H9 (cell line): ENCODE measurements at regions not wholly inside any gene's neighbourhood (a gene's known extent, or its start where the extent isn't known, plus 50 kb on each side); places are given as distances from the start of the nearest gene placed in this dataset.

Experiments used
- DNase-seq: peaks from one replicate; pipeline ENCODE4 v3.0.0-alpha.2; 2017
- H2AFZ ChIP-seq: one replicate; pipeline ENCODE4 v1.6.1; 2013; ENCODE audit warnings: mild to moderate bottlenecking, low read length, control low read depth, moderate library complexity
- H2AK5ac ChIP-seq: 2 replicates; pipeline ENCODE4 v1.6.1; 2013; ENCODE audit warnings: low read length, control low read depth, mixed read lengths; ENCODE audit not compliant: insufficient read length
- H2BK120ac ChIP-seq: one replicate; pipeline ENCODE4 v1.6.1; 2013; ENCODE audit warnings: low read depth, mild to moderate bottlenecking, low read length, control low read depth, inconsistent platforms; ENCODE audit not compliant: poor library complexity, severe bottlenecking
- H2BK12ac ChIP-seq: 2 replicates; pipeline ENCODE4 v1.6.1; 2013; ENCODE audit warnings: low read length, control low read depth, mixed read lengths, low read depth; ENCODE audit not compliant: insufficient read length
- H2BK15ac ChIP-seq: 2 replicates; pipeline ENCODE4 v1.6.1; 2013; ENCODE audit warnings: low read depth, low read length, control low read depth
- H2BK20ac ChIP-seq: one replicate; pipeline ENCODE4 v1.6.1; 2013; ENCODE audit warnings: low read depth, mild to moderate bottlenecking, low read length, control low read depth, inconsistent platforms; ENCODE audit not compliant: poor library complexity, severe bottlenecking
- H2BK5ac ChIP-seq: 2 replicates; pipeline ENCODE4 v1.6.1; 2013; ENCODE audit warnings: low read length, control low read depth, mixed read lengths; ENCODE audit not compliant: insufficient read length
- H3K14ac ChIP-seq: 2 replicates; pipeline ENCODE4 v1.6.1; 2013; ENCODE audit warnings: low read length, control low read depth; ENCODE audit not compliant: insufficient read depth
- H3K18ac ChIP-seq: 2 replicates; pipeline ENCODE4 v1.6.1; 2013; ENCODE audit warnings: low read depth, mild to moderate bottlenecking, mixed read lengths, low read length, control low read depth; ENCODE audit not compliant: insufficient read length
- H3K23ac ChIP-seq: 2 replicates; pipeline ENCODE4 v1.6.1; 2013; ENCODE audit warnings: low read length, control low read depth, mixed read lengths, low read depth; ENCODE audit not compliant: insufficient read length
- H3K23me2 ChIP-seq: 2 replicates; pipeline ENCODE4 v1.6.1; 2013; ENCODE audit warnings: low read depth, mild to moderate bottlenecking, mixed read lengths, low read length, control low read depth; ENCODE audit not compliant: insufficient read length, poor library complexity, severe bottlenecking
- H3K27ac ChIP-seq: 2 replicates; pipeline ENCODE4 v1.5.1; 2013; ENCODE audit warnings: low read length, control low read depth, mixed read lengths, low read depth; ENCODE audit not compliant: insufficient read length
- H3K27me3 ChIP-seq: 2 replicates; pipeline ENCODE4 v1.6.1; 2013; ENCODE audit warnings: low read length, control low read depth, inconsistent platforms; ENCODE audit not compliant: insufficient read depth
- H3K4ac ChIP-seq: 2 replicates; pipeline ENCODE4 v1.6.1; 2013; ENCODE audit warnings: low read depth, mild to moderate bottlenecking, control low read depth, inconsistent platforms, low read length, moderate library complexity
- H3K4me1 ChIP-seq: 2 replicates; pipeline ENCODE4 v1.6.1; 2013; ENCODE audit warnings: low read length, control low read depth, inconsistent platforms; ENCODE audit not compliant: insufficient read depth
- H3K4me2 ChIP-seq: 2 replicates; pipeline ENCODE4 v1.6.1; 2013; ENCODE audit warnings: low read length, control low read depth, mixed read lengths; ENCODE audit not compliant: insufficient read length, insufficient read depth
- H3K56ac ChIP-seq: 2 replicates; pipeline ENCODE4 v1.6.1; 2013; ENCODE audit warnings: low read depth, mild to moderate bottlenecking, mixed read lengths, low read length, control low read depth; ENCODE audit not compliant: insufficient read length
- H3K79me1 ChIP-seq: 2 replicates; pipeline ENCODE4 v1.6.1; 2013; ENCODE audit warnings: low read depth, mild to moderate bottlenecking, moderate library complexity, low read length, control low read depth, inconsistent platforms; ENCODE audit not compliant: insufficient read depth, poor library complexity, severe bottlenecking
- H3K79me2 ChIP-seq: 2 replicates; pipeline ENCODE4 v1.6.1; 2013; ENCODE audit warnings: low read length, control low read depth, inconsistent platforms; ENCODE audit not compliant: insufficient read depth
- H3K9ac ChIP-seq: 2 replicates; pipeline ENCODE4 v1.6.1; 2013; ENCODE audit warnings: low read length, control low read depth, mixed read lengths; ENCODE audit not compliant: insufficient read length; ENCODE audit errors: extremely low read depth
- H3K9me3 ChIP-seq: one replicate; pipeline ENCODE4 v1.6.1; 2013; ENCODE audit warnings: low read depth, low read length, inconsistent platforms; ENCODE audit not compliant: control insufficient read depth
- H3T11ph ChIP-seq: one replicate; pipeline ENCODE4 v1.6.1; 2013; ENCODE audit warnings: mild to moderate bottlenecking, low read length, control low read depth, inconsistent platforms
- H4K20me1 ChIP-seq: one replicate; pipeline ENCODE4 v1.6.1; 2013; ENCODE audit not compliant: control insufficient read depth, insufficient read length, insufficient read depth
- H4K5ac ChIP-seq: 2 replicates; pipeline ENCODE4 v1.6.1; 2013; ENCODE audit warnings: low read depth, mild to moderate bottlenecking, mixed read lengths, low read length, control low read depth; ENCODE audit not compliant: insufficient read length
- H4K8ac ChIP-seq: replicated peaks from 2 replicates; pipeline ENCODE4 v1.6.1; 2013; ENCODE audit warnings: low read length, control low read depth, mixed read lengths, low read depth; ENCODE audit not compliant: insufficient read length
- H4K91ac ChIP-seq: 2 replicates; pipeline ENCODE4 v1.6.1; 2013; ENCODE audit warnings: low read depth, mild to moderate bottlenecking, moderate library complexity, mixed read lengths, low read length, control low read depth; ENCODE audit not compliant: insufficient read length
- H3K27ac Mint-ChIP-seq, 3 experiments: 2 replicates in 2 of 3; 3 replicates in 1 of 3; pipeline ENCODE4 v1.8.0; 2020 to 2021; ENCODE audit warnings: mixed read lengths in 3 of 3, mild to moderate bottlenecking in 1 of 3, moderate library complexity in 1 of 3
- H3K27me3 Mint-ChIP-seq: 2 replicates; pipeline ENCODE4 v1.8.0; 2021; ENCODE audit warnings: low read depth, mild to moderate bottlenecking, moderate library complexity, mixed read lengths
- H3K36me3 Mint-ChIP-seq, 3 experiments: 2 replicates in 2 of 3; 3 replicates in 1 of 3; pipeline ENCODE4 v1.8.0; 2020 to 2021; ENCODE audit warnings: low read depth in 3 of 3, mixed read lengths in 3 of 3; ENCODE audit not compliant: insufficient read depth in 1 of 3
- H3K4me1 Mint-ChIP-seq, 2 experiments: 2 replicates each; pipeline ENCODE4 v1.8.0; 2020; ENCODE audit warnings: mixed read lengths in 2 of 2
- H3K4me3 Mint-ChIP-seq, 2 experiments: 2 replicates in 1 of 2; 3 replicates in 1 of 2; pipeline ENCODE4 v1.8.0; 2020 to 2021; ENCODE audit warnings: mild to moderate bottlenecking in 2 of 2, mixed read lengths in 2 of 2, moderate library complexity in 1 of 2
- H3K9me3 Mint-ChIP-seq, 2 experiments: 2 replicates in 1 of 2; 3 replicates in 1 of 2; pipeline ENCODE4 v1.8.0; 2020; ENCODE audit warnings: mild to moderate bottlenecking in 2 of 2, mixed read lengths in 2 of 2, moderate library complexity in 1 of 2
- CTCF ChIP-seq: fragments of 200-600 bp; sonication (generic); conservative IDR thresholded peaks from 3 replicates; pipeline ENCODE4 v1.8.0; 2021; ENCODE audit warnings: antibody characterized with exemption, mild to moderate bottlenecking
- WGBS: extraction: QIAGEN DNeasy Blood & Tissue Kit; methylation state at CpG from one replicate; pipeline ENCODE4 v1.1.7; 2013; ENCODE audit warnings: missing lambda C conversion rate, low lambda C conversion rate, mixed read lengths; ENCODE audit not compliant: insufficient read length; ENCODE audit errors: extremely low coverage; 5-methylcytosine and 5-hydroxymethylcytosine counted together

GRCh38 chr2:167843217-167843616 is 404.2 kb downstream of the STK39 start:
- Mint-ChIP-seq H3K27me3 (no peaks in the 10 kb centered on the region), H3K4me1 (peaks cover 31 to 32% of the 10 kb centered on the region in 2 experiments)
- no peaks in the 10 kb centered on the region for H3K79me1 ChIP-seq

More at GRCh38 chr2:167843217-167843616, 404.2 kb downstream of the STK39 start:
- Histone ChIP-seq H2BK12ac (no peak overlapping the region), H3K4me1 (no peaks in the 10 kb centered on the region; the same call in 1 of the 2 replicates), H2AFZ (no peak overlapping the region), H3K4me2 (no peak overlapping the region), H3K9me3 (no peaks in the 10 kb centered on the region), H3T11ph (no peak overlapping the region), H3K27ac (no peak overlapping the region), H2BK5ac (no peak overlapping the region), H3K14ac (no peak overlapping the region), H4K5ac (no peak overlapping the region), H3K79me2 (no peaks in the 10 kb centered on the region), H3K56ac (no peak overlapping the region), H2BK120ac (no peak overlapping the region), H4K91ac (no peak overlapping the region), H2AK5ac (no peak overlapping the region), H3K18ac (no peak overlapping the region), H4K8ac (no peak overlapping the region), H3K23ac (no peak overlapping the region), H3K9ac (no peak overlapping the region), H4K20me1 (no peaks in the 10 kb centered on the region), H3K27me3 (no peaks in the 10 kb centered on the region), H2BK20ac (no peak overlapping the region), H3K4ac (no peak overlapping the region), H2BK15ac (no peak overlapping the region), H3K23me2 (no peaks in the 10 kb centered on the region)
- DNase-seq: no peak
- Mint-ChIP-seq H3K27ac (no peak overlapping the region), H3K36me3 (peaks cover 28 to 35% (median 34%) of the 10 kb centered on the region in 3 experiments), H3K9me3 (peaks cover 32 to 33% of the 10 kb centered on the region in 2 experiments), H3K4me3 (no peak overlapping the region)
- WGBS: no CpG with 5 or more reads among the region's 1 CpG
- TF ChIP-seq CTCF: no peak
